Glutamatergic neuron (in vitro differentiated cells): ENCODE measurements at regions not wholly inside any gene's neighbourhood (a gene's known extent, or its start where the extent isn't known, plus 50 kb on each side); places are given as distances from the start of the nearest gene placed in this dataset.

Experiments
- DNase-seq: peaks from one replicate; pipeline ENCODE4 v3.0.0; 2022
- H3K27ac Mint-ChIP-seq: one replicate; pipeline ENCODE4 v1.8.0; 2020; ENCODE audit warnings: mild to moderate bottlenecking, mixed read lengths, inconsistent platforms; ENCODE audit not compliant: unreplicated experiment
- H3K27me3 Mint-ChIP-seq: one replicate; pipeline ENCODE4 v1.8.0; 2020; ENCODE audit warnings: mild to moderate bottlenecking, moderate library complexity, mixed read lengths, inconsistent platforms; ENCODE audit not compliant: unreplicated experiment
- H3K36me3 Mint-ChIP-seq: one replicate; pipeline ENCODE4 v1.8.0; 2020; ENCODE audit warnings: mild to moderate bottlenecking, mixed read lengths, inconsistent platforms; ENCODE audit not compliant: unreplicated experiment
- H3K4me1 Mint-ChIP-seq: one replicate; pipeline ENCODE4 v1.8.0; 2020; ENCODE audit warnings: mild to moderate bottlenecking, low read depth, mixed read lengths, inconsistent platforms; ENCODE audit not compliant: unreplicated experiment
- H3K4me3 Mint-ChIP-seq: one replicate; pipeline ENCODE4 v1.8.0; 2020; ENCODE audit warnings: mild to moderate bottlenecking, mixed read lengths, inconsistent platforms; ENCODE audit not compliant: unreplicated experiment
- H3K9me3 Mint-ChIP-seq: one replicate; pipeline ENCODE4 v1.8.0; 2020; ENCODE audit warnings: mild to moderate bottlenecking, moderate library complexity, mixed read lengths, inconsistent platforms; ENCODE audit not compliant: unreplicated experiment
- TF ChIP-seq, protein P1 (sequence below): fragments of 200-600 bp; sonication (generic); IDR thresholded peaks from one replicate; pipeline ENCODE4 v1.5.0; 2021; ENCODE audit not compliant: partially characterized antibody, unreplicated experiment

DNA sequence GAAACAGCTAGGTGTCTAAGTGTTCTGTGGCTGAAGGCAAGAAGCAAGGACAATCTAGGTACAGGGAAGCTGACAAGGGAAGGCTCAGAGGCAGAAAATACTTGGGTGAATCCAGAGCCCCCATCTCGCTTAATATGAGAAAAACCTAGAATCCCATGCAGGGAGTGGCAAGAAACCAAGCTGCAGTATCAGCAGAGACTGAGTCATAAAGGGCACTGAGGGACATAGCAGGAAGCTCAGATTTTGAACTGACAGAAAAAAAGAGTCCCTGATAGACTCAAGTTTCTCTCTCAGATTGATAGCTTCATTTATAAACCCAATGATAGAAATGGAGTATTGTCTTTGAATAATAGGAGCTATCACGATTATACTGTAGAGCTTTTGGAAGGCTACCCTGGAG lies 77.3 kb upstream of the KCNJ15 start:
- Mint-ChIP-seq H3K4me3 (no peak overlapping the region), H3K9me3 (peaks cover 2% of the 10 kb centered on the region), H3K27ac (no peak overlapping the region), H3K36me3 (no peaks in the 10 kb centered on the region), H3K4me1 (peaks cover 3% of the 10 kb centered on the region), H3K27me3 (peaks cover 1% of the 10 kb centered on the region)
- DNase-seq, result no peak
- TF ChIP-seq, protein P1, sequence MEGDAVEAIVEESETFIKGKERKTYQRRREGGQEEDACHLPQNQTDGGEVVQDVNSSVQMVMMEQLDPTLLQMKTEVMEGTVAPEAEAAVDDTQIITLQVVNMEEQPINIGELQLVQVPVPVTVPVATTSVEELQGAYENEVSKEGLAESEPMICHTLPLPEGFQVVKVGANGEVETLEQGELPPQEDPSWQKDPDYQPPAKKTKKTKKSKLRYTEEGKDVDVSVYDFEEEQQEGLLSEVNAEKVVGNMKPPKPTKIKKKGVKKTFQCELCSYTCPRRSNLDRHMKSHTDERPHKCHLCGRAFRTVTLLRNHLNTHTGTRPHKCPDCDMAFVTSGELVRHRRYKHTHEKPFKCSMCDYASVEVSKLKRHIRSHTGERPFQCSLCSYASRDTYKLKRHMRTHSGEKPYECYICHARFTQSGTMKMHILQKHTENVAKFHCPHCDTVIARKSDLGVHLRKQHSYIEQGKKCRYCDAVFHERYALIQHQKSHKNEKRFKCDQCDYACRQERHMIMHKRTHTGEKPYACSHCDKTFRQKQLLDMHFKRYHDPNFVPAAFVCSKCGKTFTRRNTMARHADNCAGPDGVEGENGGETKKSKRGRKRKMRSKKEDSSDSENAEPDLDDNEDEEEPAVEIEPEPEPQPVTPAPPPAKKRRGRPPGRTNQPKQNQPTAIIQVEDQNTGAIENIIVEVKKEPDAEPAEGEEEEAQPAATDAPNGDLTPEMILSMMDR, result no peak

DNA sequence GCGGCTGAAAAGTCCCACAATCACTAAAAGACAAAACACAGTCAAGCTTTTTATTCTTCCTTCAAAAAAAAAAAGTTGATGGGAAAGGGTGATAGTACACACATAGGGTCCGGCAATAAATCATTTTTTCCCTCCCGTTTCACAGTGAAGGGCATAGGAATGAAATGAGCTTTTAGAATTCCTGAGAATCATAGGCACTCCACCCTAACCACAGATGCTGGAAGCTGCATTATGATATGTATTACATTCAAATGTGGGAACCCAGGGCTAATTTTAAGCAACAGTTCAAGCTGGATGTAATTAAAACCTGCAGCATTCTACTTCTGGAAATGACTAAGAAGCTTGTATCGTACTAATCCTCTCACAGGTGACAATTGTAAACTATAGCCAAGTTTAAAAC lies 75.7 kb upstream of the KCNJ15 start:
- H3K4me3 Mint-ChIP-seq, result no peak overlapping the region
- peaks cover 2% of the 10 kb centered on the region for H3K9me3 Mint-ChIP-seq
- H3K36me3 Mint-ChIP-seq, result peaks cover under 1% of the 10 kb centered on the region
- TF ChIP-seq, protein P1, result no peak
- H3K27me3 Mint-ChIP-seq, result peaks cover 1% of the 10 kb centered on the region
- no peak for DNase-seq
- H3K4me1 Mint-ChIP-seq, result peaks cover 3% of the 10 kb centered on the region
- no peak overlapping the region for H3K27ac Mint-ChIP-seq

DNA sequence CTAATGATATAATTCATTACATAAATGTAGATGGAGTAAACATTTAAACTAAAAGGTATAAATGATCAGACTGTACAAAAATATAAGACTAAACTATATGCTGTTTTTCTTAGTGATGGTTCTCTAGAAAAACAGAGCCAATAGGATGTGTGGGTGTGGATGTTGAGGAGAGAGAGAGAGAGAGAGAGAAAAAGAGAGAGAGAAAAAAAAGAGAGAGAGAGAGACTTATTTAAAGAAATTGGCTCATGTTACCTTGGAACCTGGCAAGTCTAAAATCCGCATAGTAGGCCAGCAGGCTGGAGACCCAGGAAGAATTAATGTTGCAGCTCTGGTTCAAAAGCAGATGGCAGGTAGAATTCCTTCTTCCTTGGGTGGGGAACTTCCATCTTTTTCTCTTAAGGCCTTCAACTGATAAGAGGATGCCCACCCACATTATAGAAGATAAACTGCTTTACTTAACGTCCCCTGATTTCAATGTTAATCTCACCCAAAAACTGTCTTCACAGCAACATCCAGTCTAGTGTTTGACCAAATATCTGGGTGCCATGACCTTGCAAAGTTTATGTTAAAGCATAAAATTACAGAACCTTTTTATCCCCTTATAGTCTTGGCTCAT lies 74.3 kb upstream of the KCNJ15 start:
- DNase-seq, result no peak
- TF ChIP-seq, protein P1, result no peak
- H3K27ac Mint-ChIP-seq, result no peak overlapping the region
- peaks cover 3% of the 10 kb centered on the region for H3K4me1 Mint-ChIP-seq
- peaks cover 1% of the 10 kb centered on the region for H3K27me3 Mint-ChIP-seq
- peaks cover 6% of the 10 kb centered on the region for H3K9me3 Mint-ChIP-seq
- no peak overlapping the region for H3K4me3 Mint-ChIP-seq
- H3K36me3 Mint-ChIP-seq, result peaks cover 9% of the 10 kb centered on the region

DNA sequence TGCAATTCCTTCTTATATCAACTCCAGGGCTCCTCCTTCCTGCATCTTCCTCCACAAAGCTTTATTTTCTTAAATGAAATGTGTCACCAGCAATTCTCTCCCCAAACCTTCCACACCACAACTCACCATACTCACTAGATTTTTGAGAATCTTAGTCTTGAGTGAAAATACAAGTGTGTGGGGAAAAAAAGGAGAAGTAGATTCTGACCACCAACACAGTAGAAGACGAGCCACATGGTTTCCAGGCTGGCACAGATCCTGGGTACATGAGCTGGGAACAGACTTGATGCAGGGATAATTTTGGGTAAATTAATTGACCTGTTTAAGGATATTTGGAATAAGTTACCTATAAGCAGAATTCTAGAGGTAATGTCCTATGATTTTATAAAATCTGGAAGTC lies 72.8 kb upstream of the KCNJ15 start:
- Mint-ChIP-seq H3K36me3 (peaks cover 9% of the 10 kb centered on the region), H3K27ac (no peak overlapping the region), H3K4me1 (peaks cover 3% of the 10 kb centered on the region), H3K27me3 (peaks cover 1% of the 10 kb centered on the region), H3K4me3 (no peak overlapping the region), H3K9me3 (peaks cover 6% of the 10 kb centered on the region)
- TF ChIP-seq, protein P1, result no peak
- DNase-seq, result no peak

DNA sequence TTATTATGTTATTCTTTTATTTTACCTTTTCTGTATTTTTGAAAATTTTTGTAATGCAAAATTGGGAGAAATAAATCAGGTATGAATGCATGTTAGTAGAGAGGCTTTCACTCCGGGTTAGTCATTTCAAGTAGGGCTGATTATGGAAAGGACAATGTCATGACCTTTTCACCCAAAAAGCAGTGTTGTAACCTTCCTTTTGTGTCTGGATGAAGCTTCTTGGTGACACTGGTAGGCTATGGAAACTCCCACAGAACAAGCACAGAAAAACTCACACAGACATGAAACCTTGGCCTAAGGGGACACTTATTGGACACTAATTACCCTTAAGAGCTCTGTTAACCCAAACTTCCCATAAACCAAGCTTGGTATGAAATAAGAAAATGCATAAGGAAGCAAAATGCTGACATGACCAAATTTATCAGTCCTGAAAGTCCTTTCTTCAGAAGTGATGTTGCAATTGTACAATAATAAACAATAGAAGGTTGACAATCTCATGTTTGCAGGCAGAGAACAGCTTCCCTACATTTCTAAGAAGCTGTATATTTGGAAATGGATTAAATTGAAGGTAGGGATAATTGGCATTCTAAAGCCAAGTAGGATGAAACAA lies 70.0 kb upstream of the KCNJ15 start:
- H3K27ac Mint-ChIP-seq, result no peak overlapping the region
- peaks cover 9% of the 10 kb centered on the region for H3K36me3 Mint-ChIP-seq
- H3K4me1 Mint-ChIP-seq, result no peaks in the 10 kb centered on the region
- DNase-seq, result no peak
- peaks cover 1% of the 10 kb centered on the region for H3K27me3 Mint-ChIP-seq
- peaks cover 6% of the 10 kb centered on the region for H3K9me3 Mint-ChIP-seq
- H3K4me3 Mint-ChIP-seq, result no peak overlapping the region
- TF ChIP-seq, protein P1, result no peak
